Esophagus squamous epithelium (tissue), 4 donors: ENCODE measurements at regions not wholly inside any gene's neighbourhood (a gene's known extent, or its start where the extent isn't known, plus 50 kb on each side); places are given as distances from the start of the nearest gene placed in this dataset.

ENCODE experiments used
- CTCF ChIP-seq, 6 experiments: fragments of 450-650 bp in 4 of 6; fragments of 200-600 bp in 2 of 6; sonication (generic) in 2 of 6; IDR thresholded peaks; one replicate each; pipeline ENCODE4 v1.5.1; 2016 to 2019; ENCODE audit warnings: antibody characterized with exemption in 6 of 6, mild to moderate bottlenecking in 4 of 6, moderate library complexity in 4 of 6
- POLR2A ChIP-seq, 4 donors: fragments of 450-650 bp; IDR thresholded peaks; one replicate each; pipeline ENCODE4 v1.6.1; 2017; ENCODE audit warnings: antibody characterized with exemption in 4 of 4, mild to moderate bottlenecking in 4 of 4, moderate library complexity in 3 of 4

DNA sequence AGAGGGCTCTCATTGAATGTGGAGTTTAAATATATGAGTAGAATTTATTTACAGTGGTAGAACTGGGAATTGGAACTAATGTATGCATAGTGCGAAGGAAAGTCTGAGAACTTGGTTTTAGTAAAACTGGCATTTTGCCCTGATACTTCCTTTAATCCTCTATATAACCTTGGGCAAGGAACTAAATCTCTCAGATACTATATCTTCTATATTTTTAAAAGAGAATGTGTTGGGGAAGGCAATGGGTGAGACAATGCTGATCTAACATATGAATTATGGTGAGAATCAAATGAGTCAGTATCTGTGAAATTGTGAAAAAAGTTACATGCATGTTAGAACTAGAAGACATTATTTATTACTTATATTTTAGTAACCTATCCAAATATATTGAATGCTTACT lies 2109.4 kb upstream of the PIK3C3 start:
- no peak for TF ChIP-seq CTCF (IDR thresholded peaks at IDR 0.05)
- no peak for TF ChIP-seq POLR2A (IDR thresholded peaks at IDR 0.05)
